ENCODE measurements at regions not wholly inside any gene's neighbourhood (a gene's known extent, or its start where the extent isn't known, plus 50 kb on each side); places are given as distances from the start of the nearest gene placed in this dataset.

DNA sequence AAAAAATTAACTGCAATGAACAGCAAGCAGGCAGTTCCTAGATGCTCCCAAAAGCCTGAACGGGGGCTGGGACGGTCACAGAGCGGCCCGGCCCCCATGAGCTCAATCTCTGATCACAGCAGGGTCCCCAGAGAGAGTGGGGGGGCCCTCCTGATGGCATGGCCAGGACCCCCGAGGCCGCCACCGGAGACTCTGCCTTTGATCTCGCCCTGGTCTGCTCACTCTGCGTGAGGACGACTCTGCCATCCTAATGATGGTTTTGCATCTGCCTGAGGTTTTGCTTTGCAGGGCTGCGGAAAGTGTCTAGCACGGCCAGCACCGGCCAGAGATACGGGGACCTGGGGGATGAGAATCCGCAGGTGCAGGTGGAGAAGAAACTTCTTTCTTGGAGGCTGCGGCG, 103.8 kb downstream of the SHOX start (continued):
- TF ChIP-seq, protein P1, sequence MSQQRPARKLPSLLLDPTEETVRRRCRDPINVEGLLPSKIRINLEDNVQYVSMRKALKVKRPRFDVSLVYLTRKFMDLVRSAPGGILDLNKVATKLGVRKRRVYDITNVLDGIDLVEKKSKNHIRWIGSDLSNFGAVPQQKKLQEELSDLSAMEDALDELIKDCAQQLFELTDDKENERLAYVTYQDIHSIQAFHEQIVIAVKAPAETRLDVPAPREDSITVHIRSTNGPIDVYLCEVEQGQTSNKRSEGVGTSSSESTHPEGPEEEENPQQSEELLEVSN (IDR thresholded peaks at IDR 0.05): no peak
- no peak for TF ChIP-seq SP4 (IDR thresholded peaks at IDR 0.05; ENCODE audit: low read length)
- TF ChIP-seq CTBP2 (IDR thresholded peaks at IDR 0.05; ENCODE audit: borderline replicate concordance, insufficient read depth, insufficient read length, low read length): no peak
- no peak for TF ChIP-seq CHD1 (IDR thresholded peaks at IDR 0.05; ENCODE audit: low read depth, low read length)

Data from H1 (cell line).